Esophagus squamous epithelium (tissue), 4 donors: ENCODE measurements at regions not wholly inside any gene's neighbourhood (a gene's known extent, or its start where the extent isn't known, plus 50 kb on each side); places are given as distances from the start of the nearest gene placed in this dataset.

Source experiments
- POLR2A ChIP-seq, 4 donors: fragments of 450-650 bp; IDR thresholded peaks; one replicate each; pipeline ENCODE4 v1.6.1; 2017; ENCODE audit warnings: antibody characterized with exemption in 4 of 4, mild to moderate bottlenecking in 4 of 4, moderate library complexity in 3 of 4
- TF ChIP-seq, protein P1 (sequence below), 6 experiments: fragments of 450-650 bp in 4 of 6; fragments of 200-600 bp in 2 of 6; sonication (generic) in 2 of 6; IDR thresholded peaks; one replicate each; pipeline ENCODE4 v1.5.1; 2016 to 2019; ENCODE audit warnings: antibody characterized with exemption in 6 of 6, mild to moderate bottlenecking in 4 of 6, moderate library complexity in 4 of 6

DNA sequence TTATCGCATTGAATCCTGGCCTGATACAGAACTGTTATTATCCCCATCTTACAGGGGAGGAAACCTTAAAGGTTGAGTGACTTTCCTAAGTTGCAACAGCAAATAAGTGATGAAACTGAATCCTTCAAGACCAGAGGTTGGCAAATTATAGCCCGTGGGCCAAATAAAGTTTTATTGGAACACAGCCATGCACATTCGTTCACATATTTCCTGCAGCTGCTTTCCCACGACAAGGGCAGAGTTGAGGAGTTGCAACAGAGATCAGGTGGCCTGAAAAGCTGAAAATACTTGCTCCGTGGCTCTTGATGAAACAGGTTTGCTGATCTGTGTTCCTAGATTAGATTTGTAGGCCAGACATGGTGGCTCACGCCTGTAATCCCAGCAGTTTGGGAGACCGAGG is 126.7 kb downstream of the PHETA1 start:
- TF ChIP-seq, protein P1, sequence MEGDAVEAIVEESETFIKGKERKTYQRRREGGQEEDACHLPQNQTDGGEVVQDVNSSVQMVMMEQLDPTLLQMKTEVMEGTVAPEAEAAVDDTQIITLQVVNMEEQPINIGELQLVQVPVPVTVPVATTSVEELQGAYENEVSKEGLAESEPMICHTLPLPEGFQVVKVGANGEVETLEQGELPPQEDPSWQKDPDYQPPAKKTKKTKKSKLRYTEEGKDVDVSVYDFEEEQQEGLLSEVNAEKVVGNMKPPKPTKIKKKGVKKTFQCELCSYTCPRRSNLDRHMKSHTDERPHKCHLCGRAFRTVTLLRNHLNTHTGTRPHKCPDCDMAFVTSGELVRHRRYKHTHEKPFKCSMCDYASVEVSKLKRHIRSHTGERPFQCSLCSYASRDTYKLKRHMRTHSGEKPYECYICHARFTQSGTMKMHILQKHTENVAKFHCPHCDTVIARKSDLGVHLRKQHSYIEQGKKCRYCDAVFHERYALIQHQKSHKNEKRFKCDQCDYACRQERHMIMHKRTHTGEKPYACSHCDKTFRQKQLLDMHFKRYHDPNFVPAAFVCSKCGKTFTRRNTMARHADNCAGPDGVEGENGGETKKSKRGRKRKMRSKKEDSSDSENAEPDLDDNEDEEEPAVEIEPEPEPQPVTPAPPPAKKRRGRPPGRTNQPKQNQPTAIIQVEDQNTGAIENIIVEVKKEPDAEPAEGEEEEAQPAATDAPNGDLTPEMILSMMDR (IDR thresholded peaks at IDR 0.05) = no peak
- TF ChIP-seq POLR2A (IDR thresholded peaks at IDR 0.05) = no peak
